ENCODE measurements at regions not wholly inside any gene's neighbourhood (a gene's known extent, or its start where the extent isn't known, plus 50 kb on each side); places are given as distances from the start of the nearest gene placed in this dataset.
"Not testable (repeated sequence)": the region's sequence is repeated elsewhere in the genome, so short reads cannot be mapped to it uniquely, and the experiment has no call there.

GRCh38 chrY:18393633-18394032 is 152.9 kb upstream of the HSFY1 start:
- H3K4me1 ChIP-seq; ATAC-seq; DNase-seq; H3K9me3 ChIP-seq; H3K27me3 ChIP-seq; H3K27ac ChIP-seq; H3K4me3 ChIP-seq; H3K36me3 ChIP-seq; intact Hi-C loops (cut with DNase I): not testable (repeated sequence)
- WGBS, 4 donors: no CpG with 5 or more reads among the region's 3 CpGs

GRCh38 chrY:18420846-18421245 is 125.7 kb upstream of the HSFY1 start:
- H3K36me3 ChIP-seq; intact Hi-C loops (cut with DNase I); H3K4me3 ChIP-seq; H3K9me3 ChIP-seq; H3K4me1 ChIP-seq; H3K27me3 ChIP-seq; DNase-seq; H3K27ac ChIP-seq: not testable (repeated sequence)
- ATAC-seq: peak in 1 of 4 donors; percentile 54

GRCh38 chrY:18421457-18421856 is 125.1 kb upstream of the HSFY1 start:
- H3K27me3 ChIP-seq; ATAC-seq; DNase-seq; H3K27ac ChIP-seq; H3K36me3 ChIP-seq; intact Hi-C loops (cut with DNase I); H3K9me3 ChIP-seq; H3K4me3 ChIP-seq; H3K4me1 ChIP-seq: not testable (repeated sequence)
- whole genome bisulfite sequencing, 4 donors: no CpG with 5 or more reads among the region's 1 CpG

- H3K4me3 ChIP-seq; ATAC-seq; DNase-seq; H3K27ac ChIP-seq; intact Hi-C loops (cut with DNase I); H3K9me3 ChIP-seq; H3K36me3 ChIP-seq; H3K27me3 ChIP-seq; H3K4me1 ChIP-seq: not testable (repeated sequence)
- WGBS, 4 donors: no CpG with 5 or more reads among the region's 16 CpGs
Measured at GRCh38 chrY:18423970-18424608, 122.4 kb upstream of the HSFY1 start.

GRCh38 chrY:18433540-18433939 is 113.0 kb upstream of the HSFY1 start:
- intact Hi-C loops (cut with DNase I); H3K9me3 ChIP-seq: not testable (repeated sequence)

GRCh38 chrY:18445853-18446252 is 100.7 kb upstream of the HSFY1 start:
- intact Hi-C loops (cut with DNase I); H3K4me3 ChIP-seq; H3K27ac ChIP-seq; H3K4me1 ChIP-seq; H3K9me3 ChIP-seq; H3K36me3 ChIP-seq; DNase-seq; H3K27me3 ChIP-seq; ATAC-seq: not testable (repeated sequence)
- WGBS, 4 donors: no CpG with 5 or more reads among the region's 11 CpGs

More at GRCh38 chrY:18433540-18433939, 113.0 kb upstream of the HSFY1 start:
- DNase-seq, H3K4me3 ChIP-seq, H3K27ac ChIP-seq, H3K4me1 ChIP-seq, ATAC-seq, H3K36me3 ChIP-seq, H3K27me3 ChIP-seq: not testable (repeated sequence)
- no CpG with 5 or more reads among the region's 3 CpGs for WGBS, 4 donors

- H3K27me3 ChIP-seq; ATAC-seq; H3K4me3 ChIP-seq; H3K4me1 ChIP-seq; H3K9me3 ChIP-seq; intact Hi-C loops (cut with DNase I); DNase-seq; H3K36me3 ChIP-seq; H3K27ac ChIP-seq: not testable (repeated sequence)
- WGBS, 4 donors: 81 to 89% methylated on average over 2 to 3 of the region's 3 CpGs; no CpG with 5 or more reads in 2 of the 4 donors
Measured at GRCh38 chrY:18452815-18453214, 93.7 kb upstream of the HSFY1 start.

- H3K4me3 ChIP-seq; H3K9me3 ChIP-seq; H3K27ac ChIP-seq; intact Hi-C loops (cut with DNase I); ATAC-seq; H3K36me3 ChIP-seq; H3K27me3 ChIP-seq; DNase-seq; H3K4me1 ChIP-seq: not testable (repeated sequence)
- no CpG with 5 or more reads among the region's 3 CpGs for WGBS, 4 donors
Measured at GRCh38 chrY:18459136-18459535, 87.4 kb upstream of the HSFY1 start.

GRCh38 chrY:18461211-18461911 is 85.2 kb upstream of the HSFY1 start:
- intact Hi-C loops (cut with DNase I); H3K4me3 ChIP-seq: not testable (repeated sequence)
- WGBS, 4 donors: no CpG with 5 or more reads among the region's 2 CpGs

GRCh38 chrY:18464812-18465211 is 81.7 kb upstream of the HSFY1 start:
- H3K4me1 ChIP-seq; DNase-seq; H3K4me3 ChIP-seq; intact Hi-C loops (cut with DNase I); H3K9me3 ChIP-seq; ATAC-seq; H3K36me3 ChIP-seq; H3K27ac ChIP-seq; H3K27me3 ChIP-seq: not testable (repeated sequence)
- no CpG with 5 or more reads among the region's 2 CpGs for WGBS, 4 donors

More at GRCh38 chrY:18461211-18461911, 85.2 kb upstream of the HSFY1 start:
- H3K27me3 ChIP-seq, H3K4me1 ChIP-seq, ATAC-seq, H3K36me3 ChIP-seq, DNase-seq, H3K27ac ChIP-seq, H3K9me3 ChIP-seq: not testable (repeated sequence)

GRCh38 chrY:18466661-18467060 is 79.9 kb upstream of the HSFY1 start:
- H3K36me3 ChIP-seq; DNase-seq; H3K4me3 ChIP-seq; H3K4me1 ChIP-seq; H3K27me3 ChIP-seq; ATAC-seq; H3K9me3 ChIP-seq; intact Hi-C loops (cut with DNase I); H3K27ac ChIP-seq: not testable (repeated sequence)
- no CpG with 5 or more reads among the region's 4 CpGs for WGBS, 4 donors
